ENCODE measurements at regions not wholly inside any gene's neighbourhood (a gene's known extent, or its start where the extent isn't known, plus 50 kb on each side); places are given as distances from the start of the nearest gene placed in this dataset.
A peak's percentile ranks its signal among the peaks of the same experiment; 100 is the strongest.

DNA sequence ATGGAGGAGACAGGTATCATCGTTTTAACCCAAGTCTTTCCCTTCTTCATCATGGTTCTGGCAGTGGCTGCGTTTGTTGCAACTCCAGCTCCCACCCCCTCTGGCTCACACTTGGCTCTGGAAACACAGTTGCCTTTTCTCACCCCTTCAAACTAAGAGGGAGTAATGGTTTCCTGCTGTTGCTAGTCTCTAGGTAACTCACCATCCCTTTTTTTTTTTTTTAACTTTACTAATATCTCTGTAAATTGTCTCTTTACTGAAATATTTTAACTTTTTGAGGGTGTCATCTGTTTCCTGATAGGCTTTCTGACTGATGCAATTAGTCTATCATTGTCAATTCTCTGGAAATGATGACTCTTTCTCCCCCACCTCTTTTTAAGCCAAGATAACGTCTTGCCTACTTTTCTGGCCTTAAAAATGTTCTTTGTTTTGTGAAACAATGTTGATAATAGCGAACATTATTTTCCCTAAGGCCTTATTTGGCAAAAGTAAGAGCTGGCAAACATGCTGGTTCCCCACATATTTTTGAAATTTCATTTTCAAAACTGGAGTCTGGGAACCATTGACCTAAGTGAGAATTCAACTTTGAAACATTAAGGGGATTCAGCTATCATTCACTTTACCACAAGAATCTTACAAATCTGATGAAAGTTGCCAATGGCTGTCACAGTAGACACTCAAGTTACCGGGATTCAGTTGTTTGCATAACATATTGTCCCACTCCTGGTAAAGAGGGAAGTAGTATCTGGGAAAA is 85.3 kb downstream of the LEPR start:
- WGBS (ENCODE audit: insufficient coverage) = no CpG with 5 or more reads among the region's 5 CpGs
- H3K27me3 ChIP-seq (ENCODE audit: control insufficient read depth, insufficient read depth, low read length) = no peaks in the 10 kb centered on the region
- H3K4me3 ChIP-seq (ENCODE audit: low read depth, low read length) = no peak overlapping the region
- no peak for DNase-seq (ENCODE audit: low read depth in 4 of 6, low spot score in 6 of 6)
- peaks cover 6% of the 10 kb centered on the region for H3K9me3 ChIP-seq (ENCODE audit: control insufficient read depth, insufficient read depth, low read length)
- no peaks in the 10 kb centered on the region for H3K4me1 ChIP-seq (ENCODE audit: control insufficient read depth, insufficient read depth, low read length)
- no peaks in the 10 kb centered on the region for H3K36me3 ChIP-seq (ENCODE audit: control insufficient read depth, insufficient read depth, low read length)
- H3K27ac ChIP-seq (ENCODE audit: low read depth, low read length) = no peak overlapping the region

DNA sequence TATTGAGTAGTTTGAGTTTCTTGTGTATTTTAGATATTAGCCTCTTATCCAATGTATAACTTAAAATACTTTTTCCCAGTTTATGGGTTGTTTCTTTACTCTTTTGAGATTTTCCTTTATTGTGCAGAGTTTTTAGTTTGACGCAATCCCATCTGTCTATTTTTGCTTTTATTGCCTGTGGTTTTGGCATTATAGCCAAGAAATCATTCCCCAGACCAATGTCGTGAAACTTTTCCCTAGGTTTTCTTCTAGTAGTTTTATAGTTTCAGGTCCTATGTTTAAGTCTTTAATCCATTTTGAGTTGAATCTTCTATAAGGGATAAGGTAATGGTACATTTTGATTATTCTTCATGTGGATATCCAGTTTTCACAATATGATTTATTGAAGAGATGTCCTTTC is 87.6 kb downstream of the LEPR start:
- no CpG with 5 or more reads among the region's 2 CpGs for WGBS (ENCODE audit: insufficient coverage)

DNA sequence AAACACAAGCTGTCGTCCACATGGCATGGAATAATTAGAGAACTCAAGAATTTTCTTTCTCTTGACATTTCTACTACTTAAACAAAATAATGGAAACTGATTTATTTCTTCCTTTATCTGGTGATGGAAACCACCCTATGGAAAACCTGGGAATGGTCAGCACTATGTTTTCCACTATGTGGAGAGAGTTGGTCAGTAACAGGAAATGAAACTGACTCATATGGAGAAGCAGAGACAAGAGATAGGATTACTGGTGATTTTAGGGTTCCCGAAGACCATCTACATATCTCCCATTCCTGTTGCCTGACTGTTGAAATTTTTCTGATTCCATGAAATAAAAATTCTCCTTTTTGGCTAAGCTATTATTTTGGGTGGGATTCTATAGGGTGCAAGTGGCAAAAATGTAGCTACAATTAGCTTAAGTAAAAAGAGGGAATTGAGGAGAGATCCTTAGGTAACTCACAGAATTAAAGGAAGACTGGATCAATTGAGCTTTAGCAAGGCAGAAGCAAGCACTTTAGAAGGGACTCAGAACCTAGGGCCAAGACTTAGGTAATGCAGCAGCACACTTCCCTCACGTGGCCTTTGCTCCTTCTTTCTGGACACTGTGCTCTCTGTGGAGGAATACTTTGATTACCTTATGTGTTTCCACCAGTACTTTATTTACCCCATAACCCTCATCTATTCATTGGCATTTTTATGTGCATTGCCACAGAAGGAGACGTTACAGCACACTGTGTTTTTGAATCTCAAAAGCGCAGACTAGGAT is 89.6 kb downstream of the LEPR start:
- Histone ChIP-seq H3K36me3 (ENCODE audit: control insufficient read depth, insufficient read depth, low read length) (no peaks in the 10 kb centered on the region), H3K27me3 (ENCODE audit: control insufficient read depth, insufficient read depth, low read length) (no peaks in the 10 kb centered on the region), H3K27ac (ENCODE audit: low read depth, low read length) (no peak overlapping the region), H3K9me3 (ENCODE audit: control insufficient read depth, insufficient read depth, low read length) (peaks cover 6% of the 10 kb centered on the region), H3K4me3 (ENCODE audit: low read depth, low read length) (no peak overlapping the region), H3K4me1 (ENCODE audit: control insufficient read depth, insufficient read depth, low read length) (no peaks in the 10 kb centered on the region)
- DNase-seq (ENCODE audit: low read depth in 4 of 6, low spot score in 6 of 6) = no peak
- WGBS (ENCODE audit: insufficient coverage) = 71% methylated on average over 3 of the region's 5 CpGs

More for the DNA sequence above, 87.6 kb downstream of the LEPR start:
- Histone ChIP-seq H3K9me3 (ENCODE audit: control insufficient read depth, insufficient read depth, low read length) (peaks cover 6% of the 10 kb centered on the region), H3K4me3 (ENCODE audit: low read depth, low read length) (no peak overlapping the region), H3K4me1 (ENCODE audit: control insufficient read depth, insufficient read depth, low read length) (no peaks in the 10 kb centered on the region), H3K27me3 (ENCODE audit: control insufficient read depth, insufficient read depth, low read length) (no peaks in the 10 kb centered on the region), H3K27ac (ENCODE audit: low read depth, low read length) (no peak overlapping the region), H3K36me3 (ENCODE audit: control insufficient read depth, insufficient read depth, low read length) (no peaks in the 10 kb centered on the region)
- DNase-seq (ENCODE audit: low read depth in 4 of 6, low spot score in 6 of 6) = no peak

DNA sequence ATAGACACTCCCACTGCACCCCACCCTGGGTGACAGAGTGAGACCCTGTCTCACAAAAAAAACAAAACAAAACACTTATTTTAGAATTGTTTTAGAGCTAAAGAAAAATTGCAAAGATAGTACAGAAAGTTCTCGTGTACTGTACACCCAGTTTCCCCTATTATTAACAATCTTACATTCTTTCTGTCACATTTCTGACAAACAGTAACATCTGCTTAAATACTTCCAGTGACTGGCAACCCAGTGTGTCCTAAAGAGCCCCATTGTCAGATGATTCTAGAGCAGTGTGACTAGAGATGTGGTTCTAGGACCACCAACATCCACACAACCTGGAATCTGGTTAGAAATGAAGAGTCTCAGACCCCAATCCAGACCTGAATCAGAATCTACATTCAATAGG is 90.5 kb downstream of the LEPR start:
- Histone ChIP-seq H3K9me3 (ENCODE audit: control insufficient read depth, insufficient read depth, low read length) (peaks cover 6% of the 10 kb centered on the region), H3K27ac (ENCODE audit: low read depth, low read length) (no peak overlapping the region), H3K4me3 (ENCODE audit: low read depth, low read length) (no peak overlapping the region), H3K4me1 (ENCODE audit: control insufficient read depth, insufficient read depth, low read length) (no peaks in the 10 kb centered on the region), H3K27me3 (ENCODE audit: control insufficient read depth, insufficient read depth, low read length) (no peaks in the 10 kb centered on the region), H3K36me3 (ENCODE audit: control insufficient read depth, insufficient read depth, low read length) (no peaks in the 10 kb centered on the region)
- no CpG with 5 or more reads among the region's 1 CpG for WGBS (ENCODE audit: insufficient coverage)
- DNase-seq (ENCODE audit: low read depth in 4 of 6, low spot score in 6 of 6) = no peak

DNA sequence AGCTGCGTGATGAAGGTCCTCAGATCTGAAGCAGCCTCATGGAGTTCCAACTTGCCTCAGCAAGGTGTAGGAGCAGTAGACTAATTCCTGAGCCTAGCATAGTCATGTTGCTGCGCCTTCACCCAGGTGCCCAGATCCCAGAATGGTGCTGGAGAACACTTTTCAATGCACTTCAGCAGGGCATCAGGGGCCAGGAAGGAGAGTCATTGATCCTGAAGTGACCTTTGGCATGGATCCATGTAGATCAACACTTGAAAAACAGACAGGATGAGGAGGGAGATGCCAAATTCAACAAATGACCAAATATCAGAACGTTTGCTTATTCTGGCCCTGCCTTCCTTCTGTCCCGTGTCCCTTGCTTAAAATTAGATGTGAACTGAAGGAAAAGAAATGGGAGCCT is 91.9 kb downstream of the LEPR start:
- no peak overlapping the region for H3K27ac ChIP-seq (ENCODE audit: low read depth, low read length)
- DNase-seq (ENCODE audit: low read depth in 4 of 6, low spot score in 6 of 6) = no peak
- no peaks in the 10 kb centered on the region for H3K36me3 ChIP-seq (ENCODE audit: control insufficient read depth, insufficient read depth, low read length)
- peaks cover 6% of the 10 kb centered on the region for H3K9me3 ChIP-seq (ENCODE audit: control insufficient read depth, insufficient read depth, low read length)
- no peaks in the 10 kb centered on the region for H3K27me3 ChIP-seq (ENCODE audit: control insufficient read depth, insufficient read depth, low read length)
- WGBS (ENCODE audit: insufficient coverage) = 96% methylated on average over 2 of the region's 4 CpGs
- no peaks in the 10 kb centered on the region for H3K4me1 ChIP-seq (ENCODE audit: control insufficient read depth, insufficient read depth, low read length)
- H3K4me3 ChIP-seq (ENCODE audit: low read depth, low read length) = no peak overlapping the region

DNA sequence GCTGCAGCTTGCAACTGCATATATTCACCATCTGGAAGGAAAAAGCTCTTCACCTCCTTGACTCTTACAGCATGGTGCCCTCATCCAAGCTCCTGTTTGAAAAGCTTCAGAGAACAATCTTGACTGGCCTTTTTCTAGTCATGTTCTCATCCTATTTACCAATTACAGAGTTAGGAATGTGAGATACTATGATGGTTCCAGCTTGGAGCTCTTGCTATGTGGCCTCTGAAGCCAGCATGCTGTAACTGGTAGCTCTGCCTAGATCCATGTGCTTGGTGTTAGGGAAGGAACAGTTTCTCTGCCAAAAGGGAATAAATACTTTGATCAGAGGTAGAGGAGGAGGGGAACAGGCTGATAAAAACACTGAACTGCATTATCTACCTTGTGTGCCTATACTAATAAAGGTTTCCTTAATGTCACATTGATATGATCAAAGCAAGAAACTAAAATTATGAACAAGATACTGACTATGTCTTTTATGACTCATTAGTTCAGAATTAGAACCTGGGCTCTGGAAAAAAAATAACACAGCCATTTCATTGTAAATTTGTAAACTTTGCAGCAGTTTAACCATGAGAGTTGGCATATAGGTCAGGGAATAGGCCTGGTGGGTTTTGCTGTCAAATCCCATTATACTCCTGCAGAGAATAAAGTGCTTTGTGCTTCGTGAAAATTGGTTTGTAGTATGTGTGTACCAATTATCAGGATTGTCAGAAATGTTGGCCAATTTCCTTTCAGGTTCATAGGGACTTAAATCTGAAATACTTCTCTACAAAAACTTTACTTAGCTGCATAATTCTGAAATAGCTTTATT is 92.7 kb downstream of the LEPR start:
- Histone ChIP-seq H3K27me3 (ENCODE audit: control insufficient read depth, insufficient read depth, low read length) (no peaks in the 10 kb centered on the region), H3K27ac (ENCODE audit: low read depth, low read length) (no peak overlapping the region), H3K9me3 (ENCODE audit: control insufficient read depth, insufficient read depth, low read length) (peaks cover 3% of the 10 kb centered on the region), H3K4me1 (ENCODE audit: control insufficient read depth, insufficient read depth, low read length) (no peaks in the 10 kb centered on the region), H3K36me3 (ENCODE audit: control insufficient read depth, insufficient read depth, low read length) (no peaks in the 10 kb centered on the region), H3K4me3 (ENCODE audit: low read depth, low read length) (no peak overlapping the region)
- WGBS (ENCODE audit: insufficient coverage) = no CpG with 5 or more reads among the region's 1 CpG
- DNase-seq (ENCODE audit: low read depth in 4 of 6, low spot score in 6 of 6) = peak in 1 of 6 donors; percentile 14

DNA sequence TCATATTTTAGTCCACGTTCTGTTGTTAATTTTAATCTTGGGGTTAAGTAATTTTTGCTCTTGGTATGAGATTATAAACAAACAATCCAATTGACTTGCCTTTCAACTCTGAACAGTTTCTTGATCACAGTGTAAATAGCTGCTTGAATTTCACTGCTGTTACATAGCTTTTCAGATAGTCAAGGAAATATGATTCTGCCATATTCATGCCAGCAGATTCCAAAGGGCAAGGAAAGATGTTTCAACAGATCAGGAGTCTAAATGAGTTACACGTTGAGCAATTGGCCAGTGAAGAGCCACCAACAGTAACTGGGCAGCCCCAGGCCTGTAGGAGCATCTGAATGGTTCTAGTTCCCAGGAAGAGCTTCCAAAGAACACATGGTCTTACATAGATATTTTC is 93.6 kb downstream of the LEPR start:
- Histone ChIP-seq H3K27ac (ENCODE audit: low read depth, low read length) (no peak overlapping the region), H3K4me3 (ENCODE audit: low read depth, low read length) (no peak overlapping the region), H3K4me1 (ENCODE audit: control insufficient read depth, insufficient read depth, low read length) (no peaks in the 10 kb centered on the region), H3K27me3 (ENCODE audit: control insufficient read depth, insufficient read depth, low read length) (no peaks in the 10 kb centered on the region), H3K36me3 (ENCODE audit: control insufficient read depth, insufficient read depth, low read length) (no peaks in the 10 kb centered on the region), H3K9me3 (ENCODE audit: control insufficient read depth, insufficient read depth, low read length) (no peaks in the 10 kb centered on the region)
- 42% methylated on average over 1 of the region's 2 CpGs for WGBS (ENCODE audit: insufficient coverage)
- no peak for DNase-seq (ENCODE audit: low read depth in 4 of 6, low spot score in 6 of 6)

DNA sequence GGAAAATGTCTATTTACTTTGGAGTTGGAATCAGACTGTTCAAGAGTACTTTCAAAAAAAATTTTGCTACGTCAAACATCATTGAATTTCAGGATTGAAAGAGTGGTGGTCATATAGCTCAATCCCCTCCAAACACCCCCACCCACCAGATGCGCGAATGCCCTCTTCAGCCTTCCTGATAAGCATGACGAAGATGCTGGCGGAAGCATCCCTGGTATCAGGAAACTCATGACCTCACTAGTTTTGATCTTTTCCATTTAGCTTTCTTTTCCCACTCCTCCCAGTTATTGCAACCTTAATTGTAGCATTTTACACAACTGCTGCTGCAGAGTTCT is 104.4 kb downstream of the LEPR start:
- WGBS (ENCODE audit: insufficient coverage) = no CpG with 5 or more reads among the region's 5 CpGs
- no peaks in the 10 kb centered on the region for H3K36me3 ChIP-seq (ENCODE audit: control insufficient read depth, insufficient read depth, low read length)
- H3K27ac ChIP-seq (ENCODE audit: low read depth, low read length) = no peak overlapping the region
- H3K4me1 ChIP-seq (ENCODE audit: control insufficient read depth, insufficient read depth, low read length) = no peaks in the 10 kb centered on the region
- peak in 1 of 6 donors; percentile 25 for DNase-seq (ENCODE audit: low read depth in 4 of 6, low spot score in 6 of 6)
- H3K27me3 ChIP-seq (ENCODE audit: control insufficient read depth, insufficient read depth, low read length) = peaks cover 24% of the 10 kb centered on the region
- no peaks in the 10 kb centered on the region for H3K9me3 ChIP-seq (ENCODE audit: control insufficient read depth, insufficient read depth, low read length)
- peak overlapping the region; percentile 16 for H3K4me3 ChIP-seq (ENCODE audit: low read depth, low read length)

DNA sequence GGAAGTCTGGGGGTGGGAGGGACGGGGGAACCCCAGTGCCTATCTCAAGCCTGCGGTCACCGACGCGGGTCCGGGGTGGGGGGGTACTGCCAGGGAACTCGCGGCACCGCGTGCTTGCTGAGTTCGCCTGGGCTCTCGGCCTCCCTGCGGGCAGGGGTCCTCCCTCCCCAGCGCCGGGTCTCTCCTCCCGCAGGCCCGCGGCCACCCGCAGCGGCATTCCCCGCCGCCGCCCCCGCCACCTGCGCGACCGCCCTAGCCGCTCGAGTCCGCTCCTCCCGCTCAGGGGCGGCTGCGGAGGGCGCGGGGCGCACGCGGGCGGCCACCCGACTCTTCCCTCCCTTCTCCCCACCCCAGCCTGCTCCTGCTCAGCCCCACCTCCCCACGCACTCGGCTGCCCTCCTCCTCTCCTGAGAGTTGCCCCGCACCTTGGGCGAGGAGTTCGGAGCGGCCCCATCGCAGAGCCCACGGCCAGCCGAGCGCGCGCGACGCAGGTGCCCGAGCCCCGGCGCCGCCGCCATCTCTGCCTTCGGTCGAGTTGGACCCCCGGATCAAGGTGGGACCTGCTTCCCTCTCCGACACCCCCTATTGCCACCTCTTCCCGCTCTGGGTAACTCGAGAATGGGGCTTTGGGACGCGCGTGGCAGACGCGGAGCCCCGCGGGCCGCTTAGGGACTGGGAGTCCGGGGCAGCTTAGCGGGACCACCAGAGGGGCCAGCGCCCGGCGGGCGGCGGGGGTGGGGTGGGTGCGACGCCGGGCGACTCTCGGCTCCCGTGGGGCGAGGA is 105.0 kb downstream of the LEPR start:
- H3K4me3 ChIP-seq (ENCODE audit: low read depth, low read length) = peak overlapping the region; percentile 35
- peak in 2 of 6 donors; percentile 25 to 31 for DNase-seq (ENCODE audit: low read depth in 4 of 6, low spot score in 6 of 6)
- no peaks in the 10 kb centered on the region for H3K4me1 ChIP-seq (ENCODE audit: control insufficient read depth, insufficient read depth, low read length)
- WGBS (ENCODE audit: insufficient coverage) = under 1% methylated on average over 87 of the region's 87 CpGs
- no peak overlapping the region for H3K27ac ChIP-seq (ENCODE audit: low read depth, low read length)
- H3K9me3 ChIP-seq (ENCODE audit: control insufficient read depth, insufficient read depth, low read length) = no peaks in the 10 kb centered on the region
- no peaks in the 10 kb centered on the region for H3K36me3 ChIP-seq (ENCODE audit: control insufficient read depth, insufficient read depth, low read length)
- H3K27me3 ChIP-seq (ENCODE audit: control insufficient read depth, insufficient read depth, low read length) = peaks cover 24% of the 10 kb centered on the region

All from spinal cord (tissue), 9 donors.